H1 (cell line): ENCODE measurements at regions not wholly inside any gene's neighbourhood (a gene's known extent, or its start where the extent isn't known, plus 50 kb on each side); places are given as distances from the start of the nearest gene placed in this dataset.

Experiments used
- CHD1 ChIP-seq: IDR thresholded peaks from 2 replicates; pipeline ENCODE4 v1.6.1; 2012; ENCODE audit warnings: low read depth, low read length, improper control_type of control experiment
- HDAC6 ChIP-seq: IDR thresholded peaks from one replicate; pipeline ENCODE4 v1.7.1; 2012; ENCODE audit warnings: low read depth, mild to moderate bottlenecking, inconsistent platforms, low read length, moderate library complexity
- RNF2 ChIP-seq: fragments of 200-900, 300-1000 bp; sonication (generic); IDR thresholded peaks from 2 replicates; pipeline ENCODE4 v1.7.1; 2016; ENCODE audit warnings: borderline replicate concordance, low read depth, mild to moderate bottlenecking, antibody characterized with exemption, low read length; ENCODE audit not compliant: poor library complexity, severe bottlenecking; ENCODE audit errors: missing control alignments
- TAF7 ChIP-seq: optimal IDR thresholded peaks from 2 replicates; pipeline ENCODE3; 2011; ENCODE audit warnings: low read depth, mild to moderate bottlenecking, inconsistent platforms, low read length, moderate library complexity, borderline replicate concordance

DNA sequence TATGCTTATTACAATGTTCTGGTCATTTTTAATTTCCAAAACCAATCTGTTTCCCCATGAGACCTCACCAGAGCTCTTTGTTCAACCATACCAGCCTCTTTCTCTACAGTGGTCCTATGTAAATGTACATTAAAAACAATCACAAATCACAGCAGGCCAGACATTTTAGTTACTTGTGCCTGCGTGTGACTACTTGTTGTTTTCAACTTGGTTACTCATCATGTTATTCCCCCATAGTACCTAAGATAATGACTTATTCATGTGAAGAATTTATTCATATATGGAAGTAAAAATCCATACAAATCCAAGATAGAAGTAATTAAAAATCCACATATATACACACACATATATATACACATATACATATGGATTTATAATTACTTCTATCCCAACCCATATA lies 379.6 kb downstream of the SLITRK6 start (continued):
- no peak for TF ChIP-seq CHD1
- TF ChIP-seq TAF7 = no peak
- TF ChIP-seq RNF2 = no peak
- no peak for TF ChIP-seq HDAC6
